ENCODE measurements at regions not wholly inside any gene's neighbourhood (a gene's known extent, or its start where the extent isn't known, plus 50 kb on each side); places are given as distances from the start of the nearest gene placed in this dataset.

DNA sequence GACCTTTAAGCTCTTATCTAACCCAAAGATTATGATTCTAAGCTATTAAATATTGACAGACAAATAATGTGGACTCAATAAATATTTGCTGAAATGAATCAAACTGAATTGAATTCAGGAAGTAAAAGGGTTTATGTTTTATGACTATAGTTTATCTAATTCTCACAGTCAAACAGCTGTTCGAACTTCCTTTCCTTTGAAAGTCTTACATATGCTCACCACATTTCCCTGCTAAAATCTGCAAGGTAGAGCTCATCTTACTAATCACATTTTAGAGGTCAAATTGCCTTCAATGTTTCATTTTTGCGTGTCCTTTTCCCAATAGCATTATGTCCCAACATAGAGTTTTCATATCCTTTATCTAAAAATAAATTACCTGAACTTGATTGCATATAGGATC is 154.9 kb upstream of the PPP1R3A start:
- TF ChIP-seq, protein P1, sequence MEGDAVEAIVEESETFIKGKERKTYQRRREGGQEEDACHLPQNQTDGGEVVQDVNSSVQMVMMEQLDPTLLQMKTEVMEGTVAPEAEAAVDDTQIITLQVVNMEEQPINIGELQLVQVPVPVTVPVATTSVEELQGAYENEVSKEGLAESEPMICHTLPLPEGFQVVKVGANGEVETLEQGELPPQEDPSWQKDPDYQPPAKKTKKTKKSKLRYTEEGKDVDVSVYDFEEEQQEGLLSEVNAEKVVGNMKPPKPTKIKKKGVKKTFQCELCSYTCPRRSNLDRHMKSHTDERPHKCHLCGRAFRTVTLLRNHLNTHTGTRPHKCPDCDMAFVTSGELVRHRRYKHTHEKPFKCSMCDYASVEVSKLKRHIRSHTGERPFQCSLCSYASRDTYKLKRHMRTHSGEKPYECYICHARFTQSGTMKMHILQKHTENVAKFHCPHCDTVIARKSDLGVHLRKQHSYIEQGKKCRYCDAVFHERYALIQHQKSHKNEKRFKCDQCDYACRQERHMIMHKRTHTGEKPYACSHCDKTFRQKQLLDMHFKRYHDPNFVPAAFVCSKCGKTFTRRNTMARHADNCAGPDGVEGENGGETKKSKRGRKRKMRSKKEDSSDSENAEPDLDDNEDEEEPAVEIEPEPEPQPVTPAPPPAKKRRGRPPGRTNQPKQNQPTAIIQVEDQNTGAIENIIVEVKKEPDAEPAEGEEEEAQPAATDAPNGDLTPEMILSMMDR (IDR thresholded peaks at IDR 0.05; ENCODE audit: borderline replicate concordance, insufficient read depth, low read depth, low read length): no peak
- H3K4me3 ChIP-seq (ENCODE audit: low read depth, low read length): no peak overlapping the region

DNA sequence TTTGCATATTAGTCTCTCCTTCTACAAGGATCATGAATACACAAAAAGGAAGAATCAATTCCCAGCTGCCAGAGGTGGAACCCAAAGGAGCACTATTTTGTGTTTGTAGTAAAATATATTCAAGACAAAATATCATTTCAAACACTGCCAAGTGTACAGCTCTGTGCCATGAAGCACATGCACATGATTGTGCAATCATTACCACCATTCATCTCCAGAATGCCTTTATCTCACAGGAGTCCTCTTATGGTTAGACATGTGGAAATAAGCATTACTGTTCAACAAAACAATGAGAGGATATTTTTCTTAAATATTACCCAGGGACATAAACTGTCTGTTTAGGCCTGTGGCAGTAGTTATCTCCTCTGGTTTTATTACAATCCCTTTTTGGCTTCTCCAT is 151.4 kb upstream of the PPP1R3A start:
- TF ChIP-seq, protein P1 (IDR thresholded peaks at IDR 0.05; ENCODE audit: borderline replicate concordance, insufficient read depth, low read depth, low read length): no peak
- no peak overlapping the region for H3K4me3 ChIP-seq (ENCODE audit: low read depth, low read length)

DNA sequence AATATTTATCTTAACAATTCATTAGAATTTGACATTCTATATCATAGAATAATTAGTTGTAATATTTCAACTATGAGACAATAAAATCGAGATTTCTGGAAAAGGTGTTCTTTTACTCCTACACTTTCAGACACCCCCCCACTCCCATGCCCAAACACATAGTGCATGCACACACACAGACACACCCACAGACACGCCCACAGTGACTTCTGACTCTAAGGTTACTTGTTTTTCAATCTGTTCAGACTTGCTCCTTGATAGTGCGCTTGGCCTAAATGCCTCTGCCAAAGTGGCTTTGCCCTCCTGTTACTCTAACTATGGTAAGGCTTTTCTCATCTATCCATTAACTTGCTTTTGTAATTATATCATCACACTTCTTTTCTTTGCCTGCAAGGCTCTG is 144.0 kb upstream of the PPP1R3A start:
- no peak overlapping the region for H3K4me3 ChIP-seq (ENCODE audit: low read depth, low read length)
- TF ChIP-seq, protein P1 (IDR thresholded peaks at IDR 0.05; ENCODE audit: borderline replicate concordance, insufficient read depth, low read depth, low read length): no peak

DNA sequence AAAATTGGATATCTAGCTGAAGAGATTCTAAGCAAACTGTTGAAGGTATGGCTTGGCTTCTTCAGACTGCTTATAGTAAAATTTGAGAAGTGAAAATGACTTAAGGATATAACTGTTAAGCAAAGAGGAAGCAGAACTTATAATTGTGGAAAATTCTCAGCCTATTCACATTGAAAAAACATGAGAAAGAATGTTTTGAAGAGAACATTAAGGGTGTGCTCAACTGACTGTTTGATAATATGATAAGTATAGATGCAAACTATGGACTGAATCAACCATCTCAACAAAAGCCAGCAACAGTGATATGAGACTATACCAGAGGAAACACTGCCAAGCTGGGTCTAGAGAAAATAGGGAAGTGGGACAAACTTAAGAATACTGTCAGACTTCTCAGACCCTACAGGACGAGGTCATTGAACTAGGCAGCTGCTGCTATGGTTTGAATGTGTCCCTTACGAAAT is 133.1 kb upstream of the PPP1R3A start:
- TF ChIP-seq, protein P1 (IDR thresholded peaks at IDR 0.05; ENCODE audit: borderline replicate concordance, insufficient read depth, low read depth, low read length): no peak
- H3K4me3 ChIP-seq (ENCODE audit: low read depth, low read length): no peak overlapping the region

DNA sequence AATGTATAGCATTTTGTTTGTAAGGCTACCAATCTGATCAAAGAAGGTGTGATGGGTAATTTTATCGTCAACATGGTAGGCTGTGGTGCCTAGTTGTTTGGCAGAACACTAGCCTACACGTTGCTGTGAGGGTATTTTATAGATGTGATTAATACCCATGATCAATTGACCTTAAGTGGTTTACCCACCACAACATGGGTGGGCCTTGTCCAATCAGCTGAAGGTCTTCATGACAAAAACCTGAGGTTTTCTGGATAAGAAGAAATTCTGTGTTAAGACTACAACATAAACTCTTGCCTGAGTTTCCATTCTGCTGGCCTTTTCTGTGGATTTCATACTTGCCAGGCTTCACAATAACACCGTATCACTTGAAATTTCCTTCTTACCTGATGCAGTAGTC is 131.8 kb upstream of the PPP1R3A start:
- TF ChIP-seq, protein P1 (IDR thresholded peaks at IDR 0.05; ENCODE audit: borderline replicate concordance, insufficient read depth, low read depth, low read length): no peak

DNA sequence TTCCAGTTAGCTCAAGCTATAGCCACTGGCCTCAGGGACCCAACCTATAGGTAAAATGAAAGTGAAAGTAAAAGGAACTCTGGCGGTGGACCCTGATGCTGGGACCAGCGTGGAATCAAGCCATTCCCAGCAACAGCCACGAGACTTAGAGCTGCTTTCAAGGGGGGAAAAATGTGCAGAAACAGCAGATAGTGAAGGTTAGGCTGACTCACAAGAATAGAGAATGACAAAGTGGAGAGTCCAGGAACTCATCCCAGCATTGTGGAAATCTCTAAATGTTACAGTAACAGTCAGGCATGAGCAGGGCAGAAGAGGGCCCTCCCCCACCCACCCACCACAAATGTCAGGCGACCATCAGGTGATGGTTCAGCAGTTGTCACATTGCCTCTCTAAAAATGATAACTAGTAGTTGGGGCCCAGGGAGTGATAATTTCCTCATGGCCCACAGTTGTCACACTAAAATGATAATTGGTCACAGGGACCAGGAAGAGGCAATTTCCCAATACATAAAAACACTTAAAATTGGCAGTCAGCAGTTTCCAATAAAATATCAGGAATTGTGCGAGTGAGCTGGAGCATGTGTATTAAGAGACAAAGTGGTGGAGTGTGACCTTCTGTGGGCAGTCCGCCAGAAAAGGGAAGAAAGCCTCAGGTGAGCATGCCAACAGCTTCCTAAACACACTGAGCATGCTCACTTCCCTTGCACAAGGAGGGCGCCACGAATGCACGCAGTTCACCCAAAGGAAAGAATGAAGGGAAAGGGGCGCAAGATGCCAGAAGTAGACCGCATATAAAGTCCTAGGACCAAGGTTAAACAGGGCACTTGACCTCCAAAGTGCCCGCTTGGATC is 129.8 kb upstream of the PPP1R3A start:
- H3K4me3 ChIP-seq (ENCODE audit: low read depth, low read length): no peak overlapping the region
- TF ChIP-seq, protein P1 (IDR thresholded peaks at IDR 0.05; ENCODE audit: borderline replicate concordance, insufficient read depth, low read depth, low read length): no peak

More for the DNA sequence above, 131.8 kb upstream of the PPP1R3A start:
- no peak overlapping the region for H3K4me3 ChIP-seq (ENCODE audit: low read depth, low read length)

DNA sequence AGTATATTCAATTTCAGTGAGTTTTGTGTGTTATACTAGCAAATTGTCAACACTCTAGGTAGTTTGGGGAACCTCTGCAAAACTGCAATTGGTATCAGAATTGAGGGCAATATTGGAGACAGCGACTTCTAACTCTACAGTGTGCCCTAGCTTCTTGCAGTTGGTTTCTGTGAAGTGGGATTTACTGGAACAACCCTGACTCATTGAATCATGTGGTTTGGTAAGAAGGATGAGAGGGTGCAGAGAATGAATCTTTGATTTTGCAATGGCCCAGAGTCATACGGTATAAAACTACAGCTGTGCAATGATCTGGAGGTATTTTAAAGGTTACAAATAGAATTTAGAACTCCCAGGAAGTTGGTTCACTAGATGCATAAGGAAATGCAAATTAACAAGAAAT is 129.1 kb upstream of the PPP1R3A start:
- no peak overlapping the region for H3K4me3 ChIP-seq (ENCODE audit: low read depth, low read length)

More for the DNA sequence above, 129.1 kb upstream of the PPP1R3A start:
- TF ChIP-seq, protein P1 (IDR thresholded peaks at IDR 0.05; ENCODE audit: borderline replicate concordance, insufficient read depth, low read depth, low read length): no peak

All from GM12875 (cell line).